GM19395 (cell line): ENCODE measurements at regions not wholly inside any gene's neighbourhood (a gene's known extent, or its start where the extent isn't known, plus 50 kb on each side); places are given as distances from the start of the nearest gene placed in this dataset.
"Not testable (repeated sequence)": the region's sequence is repeated elsewhere in the genome, so short reads cannot be mapped to it uniquely, and the experiment has no call there.

ENCODE experiments used
- ATAC-seq: cut with Tn5 transposase; IDR thresholded peaks from one replicate; pipeline ENCODE4 v1.9.1; 2021; ENCODE audit warnings: mild to moderate bottlenecking, moderate library complexity; ENCODE audit not compliant: unreplicated experiment

GRCh38 chr4:17250591-17250990 lies 261.3 kb downstream of the QDPR start:
- no peak for ATAC-seq

GRCh38 chr4:17246656-17247055 lies 265.2 kb downstream of the QDPR start:
- no peak for ATAC-seq

GRCh38 chr4:17241835-17242234 lies 270.1 kb downstream of the QDPR start:
- ATAC-seq = no peak

- ATAC-seq = no peak
Measured at GRCh38 chr4:17238633-17239032, 273.3 kb downstream of the QDPR start.

GRCh38 chr4:17236686-17237085 lies 275.2 kb downstream of the QDPR start:
- ATAC-seq = no peak

- ATAC-seq = no peak
Measured at GRCh38 chr4:17234678-17235077, 277.2 kb downstream of the QDPR start.

- ATAC-seq = no peak
Measured at GRCh38 chr4:17232566-17233253, 279.2 kb downstream of the QDPR start.

- not testable (repeated sequence) for ATAC-seq
Measured at GRCh38 chr4:17231880-17232475, 279.9 kb downstream of the QDPR start.

- ATAC-seq = no peak
Measured at GRCh38 chr4:17230727-17231126, 281.2 kb downstream of the QDPR start.

GRCh38 chr4:17220816-17221215 lies 291.1 kb downstream of the QDPR start:
- no peak for ATAC-seq

- no peak for ATAC-seq
Measured at GRCh38 chr4:17218786-17219185, 293.1 kb downstream of the QDPR start.

GRCh38 chr4:17206829-17207801 lies 304.8 kb downstream of the QDPR start:
- ATAC-seq = no peak

GRCh38 chr4:17204908-17205307 lies 306.5 kb upstream of the LDB2 start:
- ATAC-seq = no peak

- no peak for ATAC-seq
Measured at GRCh38 chr4:17203797-17204196, 305.4 kb upstream of the LDB2 start.

GRCh38 chr4:17197070-17197469 lies 298.6 kb upstream of the LDB2 start:
- ATAC-seq = no peak

GRCh38 chr4:17195461-17196275 lies 297.2 kb upstream of the LDB2 start:
- ATAC-seq = no peak

GRCh38 chr4:17194586-17194985 lies 296.1 kb upstream of the LDB2 start:
- ATAC-seq = no peak

GRCh38 chr4:17189759-17190158 lies 291.3 kb upstream of the LDB2 start:
- no peak for ATAC-seq

- ATAC-seq = no peak
Measured at GRCh38 chr4:17189401-17189720, 290.9 kb upstream of the LDB2 start.

GRCh38 chr4:17188547-17189400 lies 290.3 kb upstream of the LDB2 start:
- no peak for ATAC-seq
